GM21526 (cell line): ENCODE measurements at regions not wholly inside any gene's neighbourhood (a gene's known extent, or its start where the extent isn't known, plus 50 kb on each side); places are given as distances from the start of the nearest gene placed in this dataset.

Source experiments
- ATAC-seq: cut with Tn5 transposase; IDR thresholded peaks from one replicate; pipeline ENCODE4 v1.9.1; 2021; ENCODE audit warnings: moderate library complexity; ENCODE audit not compliant: unreplicated experiment, low FRiP score

DNA sequence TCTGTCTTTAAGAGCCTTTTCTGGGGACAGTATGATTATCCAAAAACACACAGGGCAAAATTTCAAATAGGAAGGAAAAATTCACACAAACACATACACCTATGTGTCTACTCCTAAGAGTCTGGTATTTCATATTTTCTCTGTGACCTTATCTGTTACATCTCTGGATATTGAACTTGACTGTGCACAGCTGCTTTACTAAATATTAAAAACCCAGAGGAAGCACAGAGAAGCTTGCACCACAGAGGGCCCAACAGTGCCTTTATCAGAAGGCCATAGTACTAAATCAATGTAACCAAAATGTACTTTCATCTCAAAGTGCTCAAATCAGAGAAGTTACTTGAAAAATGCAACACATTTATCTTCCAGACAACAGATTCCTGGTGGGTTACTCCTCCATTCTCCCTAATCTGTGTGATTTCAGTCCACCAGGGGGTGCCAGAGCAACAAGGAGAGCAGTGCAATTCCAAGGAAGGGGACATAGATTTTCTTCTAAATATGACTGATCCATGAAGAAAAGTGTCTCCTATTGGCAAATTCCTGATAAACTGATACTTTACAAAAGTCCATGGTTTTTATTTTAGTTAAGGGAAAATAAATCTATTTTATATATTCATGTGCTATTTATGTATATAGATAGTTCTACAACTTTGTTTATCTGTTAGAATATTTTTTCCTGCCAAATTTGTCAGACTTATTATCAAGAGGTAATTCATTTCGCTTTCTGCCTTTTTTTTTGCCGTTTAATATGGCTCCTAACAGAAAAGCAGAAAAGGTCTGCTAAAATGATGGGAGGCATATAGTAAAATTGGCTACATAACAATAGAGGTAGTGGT, 617.6 kb downstream of the LRFN5 start:
- no peak for ATAC-seq

DNA sequence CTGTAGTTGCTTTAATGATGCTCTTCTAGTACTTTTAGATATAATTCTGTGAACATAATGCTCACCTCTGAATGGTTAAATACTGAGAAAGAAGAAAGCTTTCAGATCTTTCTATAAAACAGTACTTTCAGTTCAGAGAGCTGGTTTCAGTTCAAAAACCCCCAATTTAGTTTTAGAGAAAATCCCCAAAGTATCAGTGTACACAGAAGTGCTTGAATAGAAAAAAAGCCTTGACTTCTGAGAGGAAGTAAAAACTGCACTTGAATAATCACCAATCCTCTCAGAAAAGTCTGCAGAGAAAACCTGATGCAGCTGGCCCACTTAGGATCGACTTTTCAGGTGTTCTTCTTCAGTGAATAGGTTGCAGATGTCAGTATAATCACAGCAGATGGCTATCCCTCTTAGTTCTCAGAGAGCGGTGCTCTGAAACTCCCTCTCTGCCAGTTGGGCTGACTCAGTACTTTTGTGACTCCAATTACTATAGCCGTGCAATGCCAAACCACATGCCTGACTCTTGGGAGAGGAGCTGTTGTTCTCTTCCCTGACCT, 616.3 kb downstream of the LRFN5 start:
- peak; percentile 97 for ATAC-seq

DNA sequence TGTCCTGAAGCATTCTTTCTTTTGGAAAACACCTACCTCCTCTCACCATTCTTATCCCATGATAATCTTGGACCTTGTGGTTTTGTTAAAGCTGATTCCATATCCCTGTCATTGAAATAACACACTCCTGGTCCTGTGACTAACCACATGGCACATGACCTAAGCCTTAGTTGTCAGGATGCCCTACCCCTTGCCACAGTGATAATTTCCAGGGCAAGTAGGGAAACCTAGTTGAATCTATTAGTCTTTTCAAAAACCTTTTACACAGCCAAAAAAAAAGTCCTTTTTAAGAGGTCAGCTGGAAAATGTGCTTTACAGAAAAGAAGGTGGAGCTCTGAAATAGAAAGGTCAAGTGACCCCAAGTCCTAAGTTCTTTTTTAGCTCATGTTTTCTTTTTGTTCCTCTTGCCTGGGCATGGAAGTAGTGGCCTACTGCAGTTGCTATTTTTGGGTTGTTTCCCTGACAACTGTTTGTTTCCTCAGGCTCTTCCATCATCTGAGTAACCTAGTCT, 608.4 kb downstream of the LRFN5 start:
- no peak for ATAC-seq

DNA sequence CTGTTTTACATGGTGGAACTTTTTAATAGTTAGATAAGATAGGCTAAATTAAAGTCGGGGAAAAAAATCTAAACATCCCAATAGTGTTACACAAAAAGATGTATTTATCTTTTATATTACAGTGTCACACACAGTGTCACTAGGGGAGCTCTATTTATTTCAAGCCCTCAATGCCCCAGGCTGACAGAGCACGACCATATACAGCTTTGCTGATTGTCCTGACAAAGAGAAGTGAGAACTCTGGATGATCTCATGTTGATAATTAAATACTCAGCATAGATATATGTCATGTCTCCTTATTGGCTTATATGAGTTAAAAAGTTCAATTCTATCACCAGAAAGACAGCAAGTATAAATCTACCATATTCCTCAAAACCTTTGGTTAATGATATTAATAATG, 594.3 kb downstream of the LRFN5 start:
- no peak for ATAC-seq

DNA sequence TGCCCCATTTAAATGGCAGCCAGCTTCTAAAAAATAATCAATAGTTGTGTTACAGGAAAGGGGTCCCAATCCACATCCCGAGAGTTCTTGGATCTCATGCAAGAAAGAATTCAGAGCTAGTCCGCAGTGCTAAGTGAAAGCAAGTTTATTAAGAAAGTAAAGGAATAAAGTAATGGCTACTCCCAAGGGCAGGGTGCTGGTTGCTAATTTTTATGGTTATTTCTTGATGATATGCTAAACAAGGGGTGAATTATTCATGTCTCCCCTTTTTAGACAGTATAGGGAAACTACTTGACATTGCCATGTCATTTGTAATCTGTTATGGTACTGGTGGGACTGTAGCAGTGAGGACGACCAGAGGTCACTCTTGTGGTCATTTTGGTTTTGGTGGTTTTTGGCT, 591.3 kb downstream of the LRFN5 start:
- ATAC-seq: no peak

DNA sequence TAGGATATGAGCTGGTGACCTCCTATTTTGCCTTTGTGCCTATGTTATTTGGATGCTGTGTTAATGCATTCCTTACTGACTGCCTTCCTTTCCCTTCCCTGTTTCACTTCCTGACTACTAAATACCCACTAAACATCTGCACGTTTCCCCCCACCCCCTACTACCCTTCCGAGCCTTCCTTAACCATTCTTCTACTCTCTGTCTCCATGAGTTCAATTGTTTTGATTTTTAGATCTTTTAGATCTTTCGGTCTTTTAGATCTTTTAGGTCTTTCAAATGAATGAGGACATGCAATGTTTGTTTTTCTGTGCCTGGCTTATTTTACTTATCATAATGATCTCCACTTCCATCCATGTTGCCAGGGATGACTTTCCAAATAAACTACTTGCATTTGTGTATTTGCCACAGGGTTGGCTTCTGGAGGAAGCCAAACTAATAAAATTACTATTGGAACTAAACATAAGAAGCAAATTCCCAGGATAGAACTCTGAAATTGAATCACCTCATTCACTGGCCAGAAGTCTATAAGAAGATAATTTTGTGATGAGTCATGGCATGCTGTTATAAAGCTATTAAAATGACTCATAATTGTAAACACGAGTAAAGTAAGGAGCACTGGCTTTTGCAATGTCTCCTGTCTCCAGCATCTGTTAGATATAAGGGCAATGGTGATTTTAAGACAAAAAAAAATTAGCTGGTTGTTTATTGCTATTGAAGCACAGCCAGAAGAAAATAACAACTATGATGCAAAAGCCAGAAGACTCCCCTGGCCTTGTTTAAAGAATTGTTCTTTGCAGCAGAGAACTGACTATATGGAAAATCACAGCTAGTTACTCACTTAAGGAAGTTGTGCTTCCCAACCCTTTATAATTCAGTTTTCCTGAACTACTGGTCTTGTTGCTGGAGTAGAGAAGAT, 586.3 kb downstream of the LRFN5 start:
- no peak for ATAC-seq

DNA sequence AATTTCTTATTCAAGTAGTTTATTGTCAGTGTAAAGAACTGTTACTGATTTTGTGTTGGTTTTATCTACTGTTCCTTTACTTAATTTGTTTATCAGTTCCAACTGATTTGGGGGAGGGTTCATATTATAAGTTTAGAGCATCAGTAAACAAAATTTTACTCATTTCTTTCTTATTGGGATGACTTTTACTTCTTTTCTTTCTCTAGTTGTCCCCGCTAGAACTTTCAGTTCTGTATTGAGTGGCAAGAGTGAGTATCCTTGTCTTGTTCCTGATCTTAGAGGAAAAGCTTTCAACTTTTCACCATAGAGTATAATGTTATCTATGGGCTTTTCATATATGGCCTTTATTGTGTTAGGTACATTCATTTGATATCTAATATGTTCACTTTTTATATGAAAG, 584.1 kb downstream of the LRFN5 start:
- ATAC-seq: no peak

DNA sequence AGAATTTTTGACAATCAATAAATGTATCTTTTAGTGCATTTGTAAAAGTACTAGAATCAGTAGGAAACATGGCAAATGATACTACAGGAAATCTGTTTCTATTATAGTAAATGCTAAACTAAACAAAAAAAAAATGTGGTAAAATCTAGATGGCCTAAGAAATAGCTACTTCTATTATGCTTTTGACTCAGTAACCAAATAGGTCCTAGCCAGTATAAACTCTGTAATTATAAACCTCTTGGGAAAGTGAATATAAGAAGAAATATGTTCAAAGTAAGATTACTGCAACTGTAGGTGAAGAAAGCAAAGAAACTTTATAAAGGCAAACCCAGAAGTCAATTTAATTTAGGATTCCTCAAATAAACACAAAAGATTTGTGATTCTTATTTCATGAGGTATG, 581.2 kb downstream of the LRFN5 start:
- no peak for ATAC-seq

DNA sequence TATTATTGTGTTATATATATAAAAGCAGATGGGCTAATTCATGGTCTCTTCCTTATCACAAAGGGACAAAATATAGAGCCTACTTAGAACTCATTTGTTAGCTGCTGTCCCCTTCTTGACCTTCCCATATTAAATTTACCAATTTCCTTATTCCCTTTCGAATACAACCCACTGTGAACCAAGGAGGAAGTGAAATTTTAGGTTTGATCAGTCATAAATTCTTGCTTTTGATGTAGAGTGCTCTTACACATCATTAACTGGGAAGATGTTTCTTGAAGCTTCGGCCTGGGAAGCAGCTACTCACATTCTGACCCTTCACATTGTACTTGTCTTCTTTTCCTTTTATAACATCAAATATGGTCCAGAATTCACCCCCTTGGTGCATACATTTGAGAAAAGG, 579.0 kb downstream of the LRFN5 start:
- ATAC-seq: no peak

DNA sequence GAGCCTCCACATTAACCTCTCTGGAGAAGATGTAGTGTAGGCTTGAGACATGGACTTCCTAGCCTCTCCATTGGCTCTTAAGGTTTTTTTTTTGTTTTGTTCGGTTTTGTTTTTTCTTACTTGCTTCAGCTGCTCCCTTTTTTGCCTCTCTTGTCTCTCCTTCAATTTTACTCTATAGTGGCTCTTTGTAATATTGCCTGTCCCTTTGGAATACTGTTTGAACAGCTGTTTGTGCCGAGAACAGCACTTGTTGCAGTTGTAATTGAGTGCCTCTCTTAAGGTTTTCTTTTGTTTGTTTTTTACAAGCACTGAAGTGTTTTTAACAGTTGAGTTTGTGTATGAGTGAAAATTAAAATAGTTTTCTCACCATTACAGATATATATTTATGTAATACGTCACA, 567.7 kb downstream of the LRFN5 start:
- no peak for ATAC-seq

DNA sequence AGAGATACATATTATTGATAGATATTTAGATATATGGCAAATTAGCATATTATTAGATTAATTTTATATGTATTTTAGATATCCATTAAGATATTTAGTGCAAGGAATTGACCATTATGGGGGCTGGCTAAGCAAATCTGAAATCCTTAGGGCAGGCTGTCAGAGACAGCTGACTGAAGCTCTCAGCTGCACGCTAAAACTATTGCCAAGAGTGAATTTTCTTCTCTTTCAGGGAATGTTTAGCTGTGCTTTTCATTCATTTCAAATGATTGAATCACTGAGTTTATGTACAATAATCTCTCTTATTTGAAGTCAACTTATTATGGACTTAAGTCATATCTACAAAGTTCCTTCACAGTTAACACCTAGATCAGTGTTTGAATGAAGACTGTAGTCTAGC, 566.5 kb downstream of the LRFN5 start:
- no peak for ATAC-seq

DNA sequence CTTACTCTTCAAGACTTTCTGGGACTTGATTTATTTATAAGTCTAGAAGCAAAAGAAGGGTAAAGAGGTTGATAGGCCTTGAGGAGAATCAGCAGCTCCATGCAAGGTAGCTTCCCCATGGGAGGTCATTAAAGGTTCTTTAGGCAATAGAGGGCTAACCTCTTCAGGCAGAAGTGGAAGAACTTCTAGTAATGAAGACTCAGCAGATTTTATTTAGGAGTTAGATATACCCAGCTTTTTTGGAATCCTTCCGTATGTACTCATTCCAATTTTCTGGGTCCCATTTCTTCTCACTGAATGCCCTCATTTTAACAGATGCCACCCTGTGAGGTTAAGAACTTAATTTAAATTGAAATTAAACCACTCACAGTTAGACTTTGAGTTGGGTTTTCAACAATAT, 565.6 kb downstream of the LRFN5 start:
- no peak for ATAC-seq

DNA sequence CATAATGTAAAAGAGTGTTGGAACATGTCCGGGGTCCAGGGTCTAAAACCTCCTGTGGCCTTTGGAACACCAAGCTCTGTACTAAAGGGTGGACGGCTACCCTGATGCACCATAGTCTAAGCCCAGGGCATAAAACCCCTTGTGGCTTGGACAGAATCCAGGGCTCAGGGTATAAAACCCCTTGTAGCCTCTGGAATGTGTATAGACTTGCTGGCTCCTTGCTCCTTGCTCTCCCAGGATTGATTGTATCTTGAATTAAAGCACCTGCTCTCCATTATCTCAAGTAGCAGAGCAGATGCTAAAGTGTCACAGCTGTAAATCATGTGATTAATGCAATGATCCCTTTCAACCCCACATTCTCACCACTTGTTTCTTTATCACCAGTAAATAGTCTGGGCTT, 556.5 kb downstream of the LRFN5 start:
- no peak for ATAC-seq

DNA sequence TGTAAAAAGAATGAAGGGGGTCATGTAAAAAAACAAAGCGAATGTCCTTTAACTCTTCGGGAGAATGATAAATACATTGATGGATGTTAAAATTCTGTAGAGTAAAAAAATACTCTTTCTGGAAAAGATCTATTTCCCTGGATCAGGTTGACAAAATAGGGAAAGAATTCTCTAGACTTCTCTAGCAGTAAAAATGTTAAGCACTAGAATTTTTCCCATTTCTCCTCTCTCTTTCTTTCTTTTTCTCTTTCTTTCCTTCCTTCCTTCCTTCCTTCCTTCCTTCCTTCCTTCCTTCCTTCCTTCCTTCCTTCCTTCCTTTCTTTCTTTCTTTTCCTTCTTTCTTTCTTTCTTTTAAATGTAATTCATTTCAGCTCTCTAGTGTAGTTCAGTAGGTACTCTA, 552.5 kb downstream of the LRFN5 start:
- no peak for ATAC-seq

DNA sequence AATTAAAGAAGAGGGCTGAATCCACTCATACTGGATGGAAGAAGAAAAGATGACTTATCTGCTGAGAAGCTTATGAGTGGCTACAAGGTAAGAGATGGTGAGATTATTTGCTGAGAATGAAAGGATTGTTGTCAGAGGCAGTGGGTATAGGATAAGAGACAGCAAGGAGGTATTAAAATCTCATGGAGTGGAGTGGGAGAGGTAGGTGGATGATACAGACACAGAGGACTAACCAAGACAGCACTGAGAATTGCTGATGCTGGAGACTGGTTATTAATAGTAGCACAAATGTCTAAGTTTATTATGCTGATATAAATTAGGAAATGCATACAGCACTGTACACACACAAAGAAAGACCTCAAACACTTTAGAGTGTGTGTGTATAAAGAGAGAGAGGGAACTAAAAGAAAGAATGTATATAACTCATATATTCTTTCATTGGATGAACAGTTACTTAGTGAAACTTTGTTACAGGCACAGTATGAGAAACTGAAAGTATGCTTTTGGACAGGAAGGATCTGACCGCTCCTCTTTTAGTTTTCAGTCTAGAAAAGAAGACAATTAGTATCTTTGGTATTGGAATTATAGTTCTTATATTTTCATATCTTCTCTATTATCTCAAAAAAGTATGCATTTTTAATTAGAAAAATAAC, 543.1 kb downstream of the LRFN5 start:
- peak; percentile 92 for ATAC-seq

DNA sequence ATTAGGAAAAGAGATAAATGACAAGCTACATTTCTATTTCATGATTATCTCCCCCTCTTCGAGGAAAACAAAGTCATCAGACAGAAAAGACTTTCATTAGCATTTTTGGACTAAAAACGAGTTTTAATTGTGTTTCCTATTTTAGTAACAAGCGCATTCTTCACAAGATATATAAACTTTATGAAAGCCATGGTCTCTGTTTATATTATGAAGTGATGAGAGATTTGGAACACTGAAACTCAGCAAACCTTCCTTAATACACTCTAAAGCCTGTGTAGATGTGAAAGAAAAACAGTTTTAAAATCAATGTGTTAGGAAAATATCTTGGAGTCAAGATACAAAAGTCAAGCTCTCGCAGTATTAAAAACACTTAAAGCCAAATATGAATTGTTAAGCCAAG, 539.1 kb downstream of the LRFN5 start:
- no peak for ATAC-seq

DNA sequence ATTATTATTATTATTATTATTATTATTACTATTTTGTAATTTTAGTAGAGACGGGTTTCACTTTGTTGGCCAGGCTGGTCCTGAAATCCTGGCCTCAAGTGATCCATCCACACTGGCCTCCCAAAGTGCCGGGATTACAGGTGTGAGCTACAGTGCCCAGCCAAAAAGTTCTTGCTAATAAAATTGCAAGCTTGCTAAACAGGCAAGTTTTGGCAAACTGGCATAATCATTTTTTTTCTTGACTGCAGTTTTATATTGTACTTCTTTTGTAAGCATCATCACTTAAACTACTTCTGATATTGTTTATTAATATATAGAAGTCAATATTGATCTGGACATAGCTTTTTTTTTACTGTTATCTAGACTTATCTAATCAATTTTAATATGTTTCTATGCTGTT, 536.4 kb downstream of the LRFN5 start:
- ATAC-seq: no peak

DNA sequence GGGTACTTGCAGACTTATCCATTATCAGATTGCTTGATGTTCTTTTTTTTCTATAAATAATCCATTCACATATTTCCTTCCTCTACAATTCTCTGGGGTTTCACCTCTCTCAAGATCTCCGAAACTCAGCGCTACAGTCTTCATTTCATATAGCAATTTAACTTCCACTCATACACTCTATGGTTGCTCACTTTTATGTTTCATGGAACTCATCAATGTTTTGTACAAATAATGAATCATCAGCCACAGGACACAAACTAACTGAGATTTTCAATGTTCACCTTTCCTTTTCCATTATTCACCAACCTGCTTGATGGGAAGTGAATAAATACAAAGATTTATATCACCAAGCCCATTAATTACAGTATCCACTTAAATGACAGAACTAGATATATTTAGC, 534.7 kb downstream of the LRFN5 start:
- ATAC-seq: no peak

DNA sequence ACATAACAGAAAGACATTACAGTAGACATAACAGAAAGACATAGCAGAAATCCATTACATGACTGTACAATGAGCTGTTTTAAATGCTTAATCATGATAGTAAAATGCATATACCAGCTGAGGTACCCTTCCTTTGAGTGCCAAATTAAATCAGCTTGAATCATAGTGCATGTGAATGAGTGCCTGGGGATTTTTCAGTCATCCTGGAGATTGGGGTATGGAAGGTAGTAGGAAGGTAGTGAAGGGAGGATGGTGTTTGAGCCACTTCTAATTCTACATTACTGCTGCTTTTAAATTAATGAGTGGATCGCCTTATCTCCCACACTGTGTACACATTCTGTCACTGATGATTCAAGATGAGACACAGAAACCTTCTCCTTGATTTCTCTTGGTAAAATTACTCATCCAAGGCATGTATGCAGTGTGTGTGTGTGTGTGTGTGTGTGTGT, 534.2 kb downstream of the LRFN5 start:
- no peak for ATAC-seq

DNA sequence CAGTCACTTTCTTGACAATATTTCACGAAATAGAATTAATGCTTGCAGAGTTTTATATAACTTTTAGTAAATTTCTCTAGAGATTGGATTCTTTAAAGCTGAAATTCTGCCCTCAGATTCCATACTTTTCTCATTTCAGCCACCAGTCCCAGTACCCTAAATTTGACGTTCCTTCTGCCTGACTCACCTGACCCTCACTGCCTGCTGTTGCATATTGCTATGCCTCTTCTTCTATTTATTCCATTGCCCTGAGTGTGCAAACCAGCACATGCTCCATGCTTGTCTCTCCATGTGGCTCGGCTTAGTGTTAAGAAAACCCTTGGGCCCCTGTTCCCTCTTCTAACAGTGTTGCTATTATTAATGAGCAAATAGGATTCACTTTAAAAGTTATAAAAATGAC, 533.3 kb downstream of the LRFN5 start:
- ATAC-seq: no peak

DNA sequence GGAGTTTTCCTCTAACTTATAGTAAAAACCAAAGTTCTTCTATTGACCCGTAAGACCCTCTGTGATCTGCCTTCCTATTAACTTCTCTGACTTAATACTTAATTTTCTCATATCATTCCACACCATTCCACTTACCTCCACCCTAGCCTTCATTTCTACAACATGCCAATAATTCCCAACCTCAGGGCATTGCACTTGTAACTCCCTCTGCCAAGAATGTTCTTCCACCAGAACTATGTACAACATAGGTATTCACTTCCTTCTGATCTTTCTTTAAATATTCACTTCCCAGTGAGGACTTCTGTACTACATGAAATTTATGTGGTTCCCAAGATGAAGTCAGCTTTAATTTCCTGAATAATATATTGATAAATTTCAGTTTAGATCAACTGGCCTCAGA, 531.7 kb downstream of the LRFN5 start:
- ATAC-seq: no peak
